Sigmoid colon (tissue), 6 donors: ENCODE measurements at regions not wholly inside any gene's neighbourhood (a gene's known extent, or its start where the extent isn't known, plus 50 kb on each side); places are given as distances from the start of the nearest gene placed in this dataset.

Source experiments
- DNase-seq: peaks from one replicate; pipeline ENCODE4 v3.0.0-alpha.2; 2019
- H3K27ac ChIP-seq, 4 donors: fragments of 200-600 bp; sonication (generic); one replicate each; pipeline ENCODE4 v1.5.1; 2016 to 2019; ENCODE audit warnings: mild to moderate bottlenecking in 1 of 4
- H3K27me3 ChIP-seq, 3 donors: fragments of 200-600 bp; sonication (generic); one replicate each; pipeline ENCODE4 v1.5.1; 2019; ENCODE audit warnings: mild to moderate bottlenecking in 1 of 3
- H3K36me3 ChIP-seq, 4 donors: fragments of 200-600 bp; sonication (generic); one replicate each; pipeline ENCODE4 v1.5.1; 2016 to 2019
- H3K4me1 ChIP-seq, 4 donors: fragments of 200-600 bp; sonication (generic); one replicate each; pipeline ENCODE4 v1.5.1; 2017 to 2019
- H3K4me3 ChIP-seq, 4 donors: fragments of 200-600 bp; sonication (generic); one replicate each; pipeline ENCODE4 v1.5.1; 2017 to 2019; ENCODE audit warnings: mild to moderate bottlenecking in 2 of 4, moderate library complexity in 1 of 4
- H3K9me3 ChIP-seq, 4 donors: fragments of 200-600 bp in 3 of 4; sonication (generic) in 3 of 4; one replicate each; pipeline versions ENCODE4 v1.5.1 to v1.6.1; 2013 to 2019
- EP300 ChIP-seq, 4 donors: sonication (generic); formaldehyde crosslinking; IDR thresholded peaks; one replicate each; pipeline ENCODE4 v1.6.1; 2017; ENCODE audit warnings: antibody characterized with exemption in 4 of 4
- POLR2A ChIP-seq, 2 donors: fragments of 450-650 bp; IDR thresholded peaks; one replicate each; pipeline ENCODE4 v1.6.1; 2016; ENCODE audit warnings: antibody characterized with exemption in 2 of 2, mild to moderate bottlenecking in 2 of 2, moderate library complexity in 2 of 2
- POLR2AphosphoS5 ChIP-seq, 4 donors: sonication (generic); formaldehyde crosslinking; IDR thresholded peaks; one replicate each; pipeline ENCODE4 v1.6.1; 2017; ENCODE audit warnings: antibody characterized with exemption in 4 of 4
- WGBS, 2 donors: extraction: QIAGEN DNeasy Blood & Tissue Kit; methylation state at CpG; one replicate each; pipeline ENCODE4 v1.1.7; 2013; 5-methylcytosine and 5-hydroxymethylcytosine counted together
- intact Hi-C: fragments of 100-400 bp; cut with DNase I; formaldehyde crosslinking; loops from one replicate; pipeline ENCODE4 v1.15.1; 2023
- TF ChIP-seq, protein P1 (sequence below), 4 experiments: fragments of 450-650 bp in 3 of 4; fragments of 200-600 bp in 1 of 4; IDR thresholded peaks; one replicate each; pipeline ENCODE4 v1.5.1; 2016 to 2019; ENCODE audit warnings: antibody characterized with exemption in 4 of 4, mild to moderate bottlenecking in 3 of 4, moderate library complexity in 2 of 4
- donor health status: healthy with polysubstance abuse.
- donor health status: healthy.

DNA sequence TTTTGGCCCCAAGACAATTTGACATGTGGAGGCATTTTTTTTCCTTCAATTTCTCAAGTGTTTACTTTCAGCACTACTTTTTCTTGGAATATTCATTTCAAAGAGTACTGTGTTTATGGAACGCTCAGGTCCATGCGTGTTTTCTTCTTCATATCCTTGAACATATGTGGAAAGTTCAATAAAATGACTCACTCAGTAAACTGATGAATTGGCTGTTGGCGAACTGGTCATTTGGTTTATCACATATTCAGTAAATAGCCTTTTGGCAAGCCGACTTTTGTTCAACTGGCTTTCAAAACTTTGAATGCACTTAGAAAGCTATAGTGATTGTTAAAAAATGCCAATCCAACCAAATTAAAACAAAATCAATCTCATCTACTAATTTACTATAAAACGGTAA lies 964.6 kb upstream of the SLC35B3 start:
- Histone ChIP-seq H3K4me1 (no peaks in the 10 kb centered on the region), H3K36me3 (no peaks in the 10 kb centered on the region), H3K4me3 (no peak overlapping the region), H3K9me3 (no peaks in the 10 kb centered on the region), H3K27me3 (peaks cover 0 to 4% (median 3%) of the 10 kb centered on the region in 3 donors), H3K27ac (no peak overlapping the region)
- DNase-seq, result no peak
- 15 to 69% methylated on average over 5 of the region's 5 CpGs for WGBS, 2 donors
- TF ChIP-seq POLR2AphosphoS5 (IDR thresholded peaks at IDR 0.05), result no peak
- TF ChIP-seq EP300 (IDR thresholded peaks at IDR 0.05), result no peak
- TF ChIP-seq, protein P1, sequence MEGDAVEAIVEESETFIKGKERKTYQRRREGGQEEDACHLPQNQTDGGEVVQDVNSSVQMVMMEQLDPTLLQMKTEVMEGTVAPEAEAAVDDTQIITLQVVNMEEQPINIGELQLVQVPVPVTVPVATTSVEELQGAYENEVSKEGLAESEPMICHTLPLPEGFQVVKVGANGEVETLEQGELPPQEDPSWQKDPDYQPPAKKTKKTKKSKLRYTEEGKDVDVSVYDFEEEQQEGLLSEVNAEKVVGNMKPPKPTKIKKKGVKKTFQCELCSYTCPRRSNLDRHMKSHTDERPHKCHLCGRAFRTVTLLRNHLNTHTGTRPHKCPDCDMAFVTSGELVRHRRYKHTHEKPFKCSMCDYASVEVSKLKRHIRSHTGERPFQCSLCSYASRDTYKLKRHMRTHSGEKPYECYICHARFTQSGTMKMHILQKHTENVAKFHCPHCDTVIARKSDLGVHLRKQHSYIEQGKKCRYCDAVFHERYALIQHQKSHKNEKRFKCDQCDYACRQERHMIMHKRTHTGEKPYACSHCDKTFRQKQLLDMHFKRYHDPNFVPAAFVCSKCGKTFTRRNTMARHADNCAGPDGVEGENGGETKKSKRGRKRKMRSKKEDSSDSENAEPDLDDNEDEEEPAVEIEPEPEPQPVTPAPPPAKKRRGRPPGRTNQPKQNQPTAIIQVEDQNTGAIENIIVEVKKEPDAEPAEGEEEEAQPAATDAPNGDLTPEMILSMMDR (IDR thresholded peaks at IDR 0.05), result no peak
- TF ChIP-seq POLR2A (IDR thresholded peaks at IDR 0.05), result no peak
- intact Hi-C loops, result no loop called here

DNA sequence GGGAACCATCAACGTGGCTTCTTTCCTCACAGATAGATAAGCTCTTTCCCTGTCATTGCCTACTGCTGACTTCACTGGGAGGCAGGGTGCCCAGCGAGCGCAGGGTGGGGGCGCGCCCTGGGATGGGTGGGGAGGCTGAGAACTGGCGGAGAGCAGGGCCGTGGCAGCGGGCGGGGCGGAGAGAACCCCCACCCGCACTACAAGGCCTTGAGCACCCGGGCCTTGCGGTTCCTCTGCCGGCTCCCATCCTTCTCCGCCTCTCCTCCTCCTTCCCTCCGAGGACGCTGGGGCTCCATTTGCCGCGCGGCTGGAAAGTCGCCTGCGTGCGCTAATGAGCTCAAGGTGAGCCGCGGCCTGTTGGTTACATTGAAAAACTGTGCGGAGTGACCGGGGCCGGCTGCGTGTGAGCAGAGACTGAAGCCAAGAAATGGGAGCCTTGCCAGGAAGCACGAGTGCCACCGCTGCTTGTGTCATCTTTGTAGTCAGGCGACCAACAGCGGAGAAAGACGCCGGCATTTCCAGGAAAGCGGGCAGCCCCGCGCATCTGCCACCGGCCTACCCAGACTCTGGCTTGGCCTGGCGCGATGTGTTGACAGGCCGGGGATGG lies 963.5 kb upstream of the SLC35B3 start:
- Histone ChIP-seq H3K4me1 (no peaks in the 10 kb centered on the region), H3K4me3 (no peak overlapping the region), H3K27me3 (peaks cover 0 to 4% (median 3%) of the 10 kb centered on the region in 3 donors), H3K27ac (no peak overlapping the region), H3K9me3 (no peaks in the 10 kb centered on the region), H3K36me3 (no peaks in the 10 kb centered on the region)
- WGBS, 2 donors, result 19 to 27% methylated on average over 42 of the region's 42 CpGs
- TF ChIP-seq, protein P1 (IDR thresholded peaks at IDR 0.05), result no peak
- TF ChIP-seq POLR2AphosphoS5 (IDR thresholded peaks at IDR 0.05) (no peak), EP300 (IDR thresholded peaks at IDR 0.05) (no peak), POLR2A (IDR thresholded peaks at IDR 0.05) (no peak)
- intact Hi-C loops, result no loop called here
- no peak for DNase-seq

DNA sequence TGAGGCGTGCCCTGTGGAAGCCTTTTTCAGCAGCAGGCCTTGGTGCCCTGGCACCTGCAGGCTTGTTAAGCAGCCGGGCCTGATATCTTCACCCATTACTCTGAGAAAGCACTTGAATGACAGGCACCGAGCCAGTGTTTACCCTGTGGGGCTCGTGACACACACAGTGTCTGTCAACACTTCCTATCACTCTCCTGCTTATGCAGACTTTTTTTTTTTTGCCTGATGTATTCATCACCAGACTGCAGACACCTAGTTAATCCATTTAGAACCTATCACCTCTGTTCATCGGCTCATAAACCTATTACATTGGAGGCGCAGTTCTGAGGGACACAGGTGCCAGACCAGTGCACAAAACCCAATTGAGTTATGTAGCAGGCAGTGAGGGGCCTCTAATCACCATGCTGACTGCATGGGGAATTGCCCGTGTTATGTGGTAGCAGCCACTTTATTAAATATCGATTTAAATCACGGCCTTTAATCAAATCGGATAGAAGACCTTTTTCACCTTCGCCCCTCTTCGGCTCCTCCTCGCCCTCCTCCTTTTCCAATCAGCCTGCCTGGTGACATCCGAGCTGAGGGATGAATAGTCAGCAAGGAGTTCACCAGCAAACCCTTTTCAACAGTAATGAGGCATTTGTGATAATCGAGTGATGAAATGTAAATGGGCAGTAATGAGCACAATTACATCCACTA lies 962.9 kb upstream of the SLC35B3 start:
- no peaks in the 10 kb centered on the region for H3K9me3 ChIP-seq
- no peaks in the 10 kb centered on the region for H3K36me3 ChIP-seq
- DNase-seq, result no peak
- TF ChIP-seq, protein P1 (IDR thresholded peaks at IDR 0.05), result no peak
- TF ChIP-seq POLR2AphosphoS5 (IDR thresholded peaks at IDR 0.05), result no peak
- no peak for TF ChIP-seq EP300 (IDR thresholded peaks at IDR 0.05)
- TF ChIP-seq POLR2A (IDR thresholded peaks at IDR 0.05), result no peak
- 28 to 72% methylated on average over 15 of the region's 15 CpGs for WGBS, 2 donors
- H3K4me3 ChIP-seq, result no peak overlapping the region
- peaks cover 0 to 4% (median 3%) of the 10 kb centered on the region in 3 donors for H3K27me3 ChIP-seq
- intact Hi-C loops, result no loop called here
- no peaks in the 10 kb centered on the region for H3K4me1 ChIP-seq
- H3K27ac ChIP-seq, result no peak overlapping the region

DNA sequence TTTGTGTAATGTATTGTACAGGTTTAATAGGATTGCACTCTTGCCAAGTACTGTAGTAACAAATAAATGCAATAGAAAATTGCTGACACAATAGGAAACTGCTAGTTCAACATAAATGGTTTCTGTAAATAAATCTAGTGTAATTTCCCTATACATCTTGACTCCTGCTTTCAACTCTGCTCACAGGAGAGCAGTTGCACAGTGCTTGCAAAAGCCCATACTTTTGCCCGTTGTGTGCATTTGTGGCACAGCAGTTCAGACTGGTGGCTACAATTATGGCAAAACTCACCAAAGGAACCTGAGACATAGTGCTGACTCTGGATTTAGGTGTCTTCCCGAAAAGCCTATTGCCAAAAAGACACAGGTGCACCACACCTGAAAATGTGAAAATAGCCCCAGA lies 953.3 kb upstream of the SLC35B3 start:
- no peak overlapping the region for H3K4me3 ChIP-seq
- WGBS, 2 donors, result 83 to 89% methylated on average over 2 of the region's 2 CpGs
- no peak for DNase-seq
- H3K27ac ChIP-seq, result no peak overlapping the region
- no peaks in the 10 kb centered on the region for H3K4me1 ChIP-seq
- H3K9me3 ChIP-seq, result no peaks in the 10 kb centered on the region
- intact Hi-C loops, result no loop called here
- no peaks in the 10 kb centered on the region for H3K36me3 ChIP-seq
- TF ChIP-seq POLR2A (IDR thresholded peaks at IDR 0.05), result no peak
- no peak for TF ChIP-seq POLR2AphosphoS5 (IDR thresholded peaks at IDR 0.05)
- TF ChIP-seq EP300 (IDR thresholded peaks at IDR 0.05), result no peak
- TF ChIP-seq, protein P1 (IDR thresholded peaks at IDR 0.05), result no peak
- H3K27me3 ChIP-seq, result no peaks in the 10 kb centered on the region
